GM18870 (cell line): ENCODE measurements at regions not wholly inside any gene's neighbourhood (a gene's known extent, or its start where the extent isn't known, plus 50 kb on each side); places are given as distances from the start of the nearest gene placed in this dataset.

Experiments used
- ATAC-seq: cut with Tn5 transposase; IDR thresholded peaks from one replicate; pipeline ENCODE4 v1.9.1; 2021; ENCODE audit warnings: moderate library complexity; ENCODE audit not compliant: unreplicated experiment

- no peak for ATAC-seq
Observed at GRCh38 chr4:185966997-185967775, 101.8 kb upstream of the TLR3 start.

GRCh38 chr4:185969657-185970056, 99.3 kb upstream of the TLR3 start:
- no peak for ATAC-seq

- ATAC-seq, result no peak
Observed at GRCh38 chr4:185987961-185988627, 80.9 kb upstream of the TLR3 start.

- ATAC-seq, result peak; percentile 58
Observed at GRCh38 chr4:185991770-185992169, 77.2 kb upstream of the TLR3 start.

- no peak for ATAC-seq
Observed at GRCh38 chr4:185992585-185992984, 76.4 kb upstream of the TLR3 start.

GRCh38 chr4:185993328-185993973, 75.5 kb upstream of the TLR3 start:
- ATAC-seq, result no peak

GRCh38 chr4:185994750-185995149, 74.2 kb upstream of the TLR3 start:
- no peak for ATAC-seq

GRCh38 chr4:185995665-185996064, 73.3 kb upstream of the TLR3 start:
- ATAC-seq, result no peak

GRCh38 chr4:185997296-185997695, 71.7 kb upstream of the TLR3 start:
- no peak for ATAC-seq

GRCh38 chr4:185998791-185999190, 70.2 kb upstream of the TLR3 start:
- ATAC-seq, result no peak

- no peak for ATAC-seq
Observed at GRCh38 chr4:185999207-185999606, 69.7 kb upstream of the TLR3 start.

GRCh38 chr4:186002853-186003252, 66.1 kb upstream of the TLR3 start:
- ATAC-seq, result no peak

GRCh38 chr4:186003746-186004145, 65.2 kb upstream of the TLR3 start:
- ATAC-seq, result no peak

- no peak for ATAC-seq
Observed at GRCh38 chr4:186008057-186008456, 60.9 kb upstream of the TLR3 start.

GRCh38 chr4:186009976-186010375, 59.0 kb upstream of the TLR3 start:
- ATAC-seq, result no peak

- ATAC-seq, result no peak
Observed at GRCh38 chr4:186010821-186011220, 58.1 kb upstream of the TLR3 start.

- ATAC-seq, result no peak
Observed at GRCh38 chr4:186012071-186012470, 56.9 kb upstream of the TLR3 start.

GRCh38 chr4:186013419-186014186, 55.4 kb upstream of the TLR3 start:
- no peak for ATAC-seq

- ATAC-seq, result no peak
Observed at GRCh38 chr4:186015212-186015817, 53.6 kb upstream of the TLR3 start.

GRCh38 chr4:186016796-186017195, 52.2 kb upstream of the TLR3 start:
- no peak for ATAC-seq

GRCh38 chr4:186017801-186018200, 51.2 kb upstream of the TLR3 start:
- ATAC-seq, result no peak
